H1 (cell line): ENCODE measurements at regions not wholly inside any gene's neighbourhood (a gene's known extent, or its start where the extent isn't known, plus 50 kb on each side); places are given as distances from the start of the nearest gene placed in this dataset.

ENCODE experiments used
- CTCF ChIA-PET: fragments of 300-600 bp; sonication (Branson Sonifier 250); formaldehyde crosslinking; loops from one replicate; lab custom pipeline; 2021; ENCODE audit not compliant: partially characterized antibody; lab: Charles Lee
- POLR2A ChIA-PET: fragments of 300-600 bp; sonication (Branson Sonifier 250); formaldehyde crosslinking; loops from one replicate; lab custom pipeline; 2021; ENCODE audit warnings: inconsistent platforms; ENCODE audit not compliant: partially characterized antibody; lab: Charles Lee
- DNase-seq, 2 experiments: peaks; one replicate each; pipeline versions ENCODE4 v3.0.0 to v3.0.0-alpha.2; 2010 to 2022; ENCODE audit warnings: low spot score in 2 of 2, low read depth in 1 of 2, mixed read lengths in 1 of 2
- FAIRE-seq: peaks from 2 replicates; lab custom pipeline; 2011; peaks lifted over from hg19 to GRCh38; lab: Jason Lieb, UNC
- H2AFZ ChIP-seq: 2 replicates; pipeline ENCODE4 v1.8.1; 2012; ENCODE audit warnings: low read length, inconsistent platforms
- H2AK5ac ChIP-seq: 2 replicates; pipeline ENCODE4 v1.6.1; 2013; ENCODE audit warnings: low read depth, low read length
- H2BK120ac ChIP-seq: replicated peaks from 2 replicates; pipeline ENCODE3; 2013; ENCODE audit warnings: low read depth, low read length, inconsistent platforms
- H2BK12ac ChIP-seq: 2 replicates; pipeline ENCODE4 v1.6.1; 2013; ENCODE audit warnings: low read depth, low read length
- H2BK15ac ChIP-seq: 2 replicates; pipeline ENCODE4 v1.6.1; 2013; ENCODE audit warnings: low read length
- H2BK20ac ChIP-seq: 2 replicates; pipeline ENCODE4 v1.6.1; 2013; ENCODE audit warnings: low read length
- H2BK5ac ChIP-seq: 2 replicates; pipeline ENCODE4 v1.6.1; 2013; ENCODE audit warnings: low read depth, low read length
- H3K14ac ChIP-seq: 2 replicates; pipeline ENCODE4 v1.6.1; 2013; ENCODE audit warnings: inconsistent platforms; ENCODE audit not compliant: insufficient read length
- H3K18ac ChIP-seq: 2 replicates; pipeline ENCODE4 v1.6.1; 2013; ENCODE audit warnings: low read length; ENCODE audit errors: extremely low read depth
- H3K23ac ChIP-seq: 2 replicates; pipeline ENCODE4 v1.6.1; 2013; ENCODE audit warnings: inconsistent platforms; ENCODE audit not compliant: insufficient read length
- H3K23me2 ChIP-seq: 2 replicates; pipeline ENCODE4 v1.6.1; 2013; ENCODE audit warnings: low read depth, low read length
- H3K27ac ChIP-seq: 2 replicates; pipeline ENCODE4 v1.6.1; 2011; ENCODE audit warnings: low read depth, low read length, inconsistent platforms
- H3K27me3 ChIP-seq, 4 experiments: replicated peaks in 1 of 4; 1 replicate in 1 of 4; 2 replicates in 3 of 4; pipeline versions ENCODE4 v1.6.1 to v1.8.1; 2011 to 2013; ENCODE audit warnings: low read length in 3 of 4, mild to moderate bottlenecking in 3 of 4, inconsistent platforms in 2 of 4, mixed read lengths in 2 of 4, moderate library complexity in 1 of 4; ENCODE audit not compliant: control insufficient read depth in 3 of 4, insufficient read depth in 3 of 4; ENCODE audit errors: extremely low read depth in 1 of 4
- H3K36me3 ChIP-seq, 4 experiments: 2 replicates each; pipeline versions ENCODE4 v1.6.1 to v1.8.1; 2011 to 2013; ENCODE audit warnings: mild to moderate bottlenecking in 4 of 4, low read length in 3 of 4, moderate library complexity in 2 of 4, control low read depth in 1 of 4, inconsistent platforms in 1 of 4; ENCODE audit not compliant: insufficient read depth in 4 of 4, control insufficient read depth in 2 of 4
- H3K4ac ChIP-seq: replicated peaks from 2 replicates; pipeline ENCODE3; 2013; ENCODE audit warnings: low read length, low read depth, mixed read lengths, inconsistent platforms; ENCODE audit not compliant: insufficient read length
- H3K4me1 ChIP-seq, 4 experiments: replicated peaks in 1 of 4; 1 replicate in 1 of 4; 2 replicates in 3 of 4; pipeline versions ENCODE4 v1.6.1 to v1.8.1; 2011 to 2013; ENCODE audit warnings: low read length in 3 of 4, inconsistent platforms in 2 of 4, mixed read lengths in 1 of 4; ENCODE audit not compliant: insufficient read depth in 4 of 4, control insufficient read depth in 3 of 4
- H3K4me2 ChIP-seq, 2 experiments: 2 replicates each; pipeline versions ENCODE4 v1.6.1 to v1.8.1; 2011 to 2013; ENCODE audit warnings: low read depth in 2 of 2, low read length in 2 of 2, control low read depth in 1 of 2, inconsistent platforms in 1 of 2, mild to moderate bottlenecking in 1 of 2; ENCODE audit not compliant: insufficient read depth in 1 of 2
- H3K4me3 ChIP-seq, 4 experiments: fragments of 200-600, 300-600 bp in 1 of 4; sonication (generic), shearing (Covaris generic), sonication (Bioruptor Twin) in 1 of 4; 2 replicates each; pipeline versions ENCODE4 v1.5.1 to v1.8.1; 2011 to 2016; ENCODE audit warnings: low read length in 4 of 4, low read depth in 3 of 4, control low read depth in 2 of 4, inconsistent platforms in 2 of 4, mild to moderate bottlenecking in 2 of 4, mixed read lengths in 1 of 4, moderate library complexity in 1 of 4; ENCODE audit not compliant: insufficient read depth in 2 of 4; ENCODE audit errors: extremely low read depth in 1 of 4
- H3K56ac ChIP-seq: replicated peaks from 2 replicates; pipeline ENCODE3; 2013; ENCODE audit warnings: low read depth, mild to moderate bottlenecking, mixed read lengths, low read length, inconsistent platforms; ENCODE audit not compliant: insufficient read length
- H3K79me1 ChIP-seq: 2 replicates; pipeline ENCODE4 v1.6.1; 2013; ENCODE audit warnings: low read depth, low read length, control low read depth
- H3K79me2 ChIP-seq, 2 experiments: 2 replicates each; pipeline versions ENCODE4 v1.6.1 to v1.8.1; 2012 to 2013; ENCODE audit warnings: low read length in 2 of 2, mild to moderate bottlenecking in 2 of 2, inconsistent platforms in 1 of 2; ENCODE audit not compliant: insufficient read depth in 2 of 2, control insufficient read depth in 1 of 2
- H3K9ac ChIP-seq, 4 experiments: replicated peaks in 1 of 4; 1 replicate in 1 of 4; 2 replicates in 3 of 4; pipeline versions ENCODE4 v1.6.1 to v1.8.1; 2011 to 2013; ENCODE audit warnings: low read depth in 3 of 4, low read length in 3 of 4, control low read depth in 2 of 4, mild to moderate bottlenecking in 2 of 4, moderate library complexity in 2 of 4, inconsistent platforms in 1 of 4; ENCODE audit errors: extremely low read depth in 1 of 4
- H3K9me3 ChIP-seq, 2 experiments: 2 replicates each; pipeline versions ENCODE4 v1.6.1 to v1.8.1; 2012 to 2013; ENCODE audit warnings: mild to moderate bottlenecking in 2 of 2, moderate library complexity in 2 of 2, control low read depth in 1 of 2, inconsistent platforms in 1 of 2, low read depth in 1 of 2, low read length in 1 of 2, mixed read lengths in 1 of 2; ENCODE audit not compliant: insufficient read depth in 2 of 2
- H4K20me1 ChIP-seq, 2 experiments: replicated peaks in 1 of 2; 2 replicates each; pipeline versions ENCODE3 to v1.8.1; 2011 to 2013; ENCODE audit warnings: inconsistent platforms in 2 of 2, low read length in 2 of 2, mild to moderate bottlenecking in 1 of 2; ENCODE audit not compliant: insufficient read depth in 2 of 2, control insufficient read depth in 1 of 2
- H4K5ac ChIP-seq: 2 replicates; pipeline ENCODE4 v1.6.1; 2013; ENCODE audit warnings: low read length, low read depth, mixed read lengths, inconsistent platforms; ENCODE audit not compliant: insufficient read length
- H4K8ac ChIP-seq: 2 replicates; pipeline ENCODE4 v1.8.0; 2013; ENCODE audit warnings: mild to moderate bottlenecking, moderate library complexity, low read length, inconsistent platforms; ENCODE audit not compliant: insufficient read depth; ENCODE audit errors: extremely low read depth
- H4K91ac ChIP-seq: replicated peaks from 2 replicates; pipeline ENCODE3; 2013; ENCODE audit warnings: low read length, mixed read lengths, inconsistent platforms; ENCODE audit not compliant: insufficient read length
- BCL11A ChIP-seq, 2 experiments: IDR thresholded peaks; one replicate each; pipeline ENCODE4 v1.6.1; 2011; ENCODE audit warnings: low read depth in 2 of 2, low read length in 2 of 2, mild to moderate bottlenecking in 2 of 2
- CBX8 ChIP-seq: fragments of 300-800, 300-1000 bp; sonication (generic); IDR thresholded peaks from 2 replicates; pipeline ENCODE4 v1.7.1; 2016; ENCODE audit warnings: low read depth, low read length, borderline replicate concordance
- NRF1 ChIP-seq: IDR thresholded peaks from 2 replicates; pipeline ENCODE4 v1.6.1; 2011; ENCODE audit warnings: mild to moderate bottlenecking, low read depth, low read length, improper control_type of control experiment
- POLR2AphosphoS5 ChIP-seq: IDR thresholded peaks from 2 replicates; pipeline ENCODE4 v1.6.1; 2011; ENCODE audit warnings: low read depth, low read length
- RNF2 ChIP-seq: fragments of 200-900, 300-1000 bp; sonication (generic); IDR thresholded peaks from 2 replicates; pipeline ENCODE4 v1.7.1; 2016; ENCODE audit warnings: borderline replicate concordance, low read depth, mild to moderate bottlenecking, antibody characterized with exemption, low read length; ENCODE audit not compliant: poor library complexity, severe bottlenecking; ENCODE audit errors: missing control alignments
- SP4 ChIP-seq: IDR thresholded peaks from 2 replicates; pipeline ENCODE4 v1.6.1; 2012; ENCODE audit warnings: low read length, inconsistent platforms
- TBP ChIP-seq: IDR thresholded peaks from 2 replicates; pipeline ENCODE4 v1.6.1; 2011; ENCODE audit warnings: low read depth, low read length, improper control_type of control experiment
- TF ChIP-seq, protein P1 (sequence below), 3 experiments: IDR thresholded peaks; 1 replicate in 2 of 3; 2 replicates in 1 of 3; pipeline versions ENCODE4 v1.5.1 to v1.6.1; 2011; ENCODE audit warnings: low read length in 3 of 3, mild to moderate bottlenecking in 3 of 3, inconsistent platforms in 2 of 3, low read depth in 1 of 3, moderate library complexity in 1 of 3; ENCODE audit not compliant: insufficient read depth in 1 of 3; ENCODE audit errors: control extremely low read depth in 1 of 3
- TF ChIP-seq, protein P2 (sequence below): IDR thresholded peaks from 2 replicates; pipeline ENCODE4 v1.6.1; 2011; ENCODE audit warnings: low read depth, mild to moderate bottlenecking, low read length; ENCODE audit not compliant: insufficient read depth
- TF ChIP-seq, protein P3 (sequence below): IDR thresholded peaks from 2 replicates; pipeline ENCODE4 v1.6.1; 2012; ENCODE audit warnings: inconsistent platforms

DNA sequence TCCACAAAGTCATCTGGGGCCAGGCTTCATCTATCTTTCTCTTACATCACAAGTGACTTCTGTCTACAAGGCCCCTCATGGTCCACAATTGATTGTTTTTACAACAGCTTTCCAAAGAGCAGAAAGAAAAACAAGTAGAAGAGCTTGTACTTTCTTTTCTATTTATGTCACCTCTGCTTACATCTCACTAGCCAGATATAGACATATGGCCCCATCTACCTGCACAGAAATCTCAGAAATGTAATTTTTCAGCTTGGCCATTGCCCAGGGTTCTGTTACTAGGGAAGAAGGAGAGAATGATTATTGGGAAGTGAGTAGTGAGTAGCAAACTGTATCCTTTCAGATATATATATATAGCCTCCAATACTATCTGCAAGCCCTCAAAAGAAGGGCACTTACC lies 210.5 kb upstream of the PLEKHG7 start:
- no peak overlapping the region for H2BK20ac ChIP-seq
- peaks cover 0 to 3% (median 0%) of the 10 kb centered on the region in 4 experiments; a peak in 1 of 7 replicates for H3K4me1 ChIP-seq
- H2BK15ac ChIP-seq, result no peak overlapping the region
- H3K4me2 ChIP-seq, result no peak overlapping the region
- no peak overlapping the region for H3K4ac ChIP-seq
- no peak overlapping the region for H2BK5ac ChIP-seq
- no peak overlapping the region for H3K18ac ChIP-seq
- no peak overlapping the region for H3K14ac ChIP-seq
- H3K9me3 ChIP-seq, result no peaks in the 10 kb centered on the region
- H3K79me1 ChIP-seq, result no peaks in the 10 kb centered on the region
- H2AFZ ChIP-seq, result no peak overlapping the region
- FAIRE-seq (no peak), DNase-seq (no peak)
- no peak overlapping the region for H3K4me3 ChIP-seq
- H2AK5ac ChIP-seq, result no peak overlapping the region
- no peak overlapping the region for H3K27ac ChIP-seq
- no peaks in the 10 kb centered on the region for H3K36me3 ChIP-seq
- H3K23me2 ChIP-seq, result no peaks in the 10 kb centered on the region
- H3K56ac ChIP-seq, result no peak overlapping the region
- no peak overlapping the region for H4K8ac ChIP-seq
- H4K91ac ChIP-seq, result no peak overlapping the region
- H3K79me2 ChIP-seq, result no peaks in the 10 kb centered on the region
- H2BK120ac ChIP-seq, result no peak overlapping the region
- POLR2A ChIA-PET, result no interaction called here
- H4K5ac ChIP-seq, result no peak overlapping the region
- no peaks in the 10 kb centered on the region for H4K20me1 ChIP-seq
- H3K23ac ChIP-seq, result no peak overlapping the region
- H3K27me3 ChIP-seq, result no peaks in the 10 kb centered on the region
- H3K9ac ChIP-seq, result no peak overlapping the region
- CTCF ChIA-PET, result interaction anchor here (4.0 kb wide), 1 partner anchor 11 kb away, joined by 17 read pairs; no protein-coding TSS in a partner anchor
- no peak overlapping the region for H2BK12ac ChIP-seq
- TF ChIP-seq NRF1 (no peak), POLR2AphosphoS5 (no peak), RNF2 (no peak), CBX8 (no peak), TBP (no peak), BCL11A (IDR thresholded peaks at IDR 0.05; ENCODE audit: low read depth in 2 of 2, low read length in 2 of 2) (no peak), SP4 (no peak)
- TF ChIP-seq, protein P1, sequence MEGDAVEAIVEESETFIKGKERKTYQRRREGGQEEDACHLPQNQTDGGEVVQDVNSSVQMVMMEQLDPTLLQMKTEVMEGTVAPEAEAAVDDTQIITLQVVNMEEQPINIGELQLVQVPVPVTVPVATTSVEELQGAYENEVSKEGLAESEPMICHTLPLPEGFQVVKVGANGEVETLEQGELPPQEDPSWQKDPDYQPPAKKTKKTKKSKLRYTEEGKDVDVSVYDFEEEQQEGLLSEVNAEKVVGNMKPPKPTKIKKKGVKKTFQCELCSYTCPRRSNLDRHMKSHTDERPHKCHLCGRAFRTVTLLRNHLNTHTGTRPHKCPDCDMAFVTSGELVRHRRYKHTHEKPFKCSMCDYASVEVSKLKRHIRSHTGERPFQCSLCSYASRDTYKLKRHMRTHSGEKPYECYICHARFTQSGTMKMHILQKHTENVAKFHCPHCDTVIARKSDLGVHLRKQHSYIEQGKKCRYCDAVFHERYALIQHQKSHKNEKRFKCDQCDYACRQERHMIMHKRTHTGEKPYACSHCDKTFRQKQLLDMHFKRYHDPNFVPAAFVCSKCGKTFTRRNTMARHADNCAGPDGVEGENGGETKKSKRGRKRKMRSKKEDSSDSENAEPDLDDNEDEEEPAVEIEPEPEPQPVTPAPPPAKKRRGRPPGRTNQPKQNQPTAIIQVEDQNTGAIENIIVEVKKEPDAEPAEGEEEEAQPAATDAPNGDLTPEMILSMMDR (IDR thresholded peaks at IDR 0.05; ENCODE audit: control extremely low read depth in 1 of 3, insufficient read depth in 1 of 3, low read depth in 1 of 3, low read length in 3 of 3), result no peak
- TF ChIP-seq, protein P2, sequence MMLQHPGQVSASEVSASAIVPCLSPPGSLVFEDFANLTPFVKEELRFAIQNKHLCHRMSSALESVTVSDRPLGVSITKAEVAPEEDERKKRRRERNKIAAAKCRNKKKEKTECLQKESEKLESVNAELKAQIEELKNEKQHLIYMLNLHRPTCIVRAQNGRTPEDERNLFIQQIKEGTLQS, result no peak
- TF ChIP-seq, protein P3, sequence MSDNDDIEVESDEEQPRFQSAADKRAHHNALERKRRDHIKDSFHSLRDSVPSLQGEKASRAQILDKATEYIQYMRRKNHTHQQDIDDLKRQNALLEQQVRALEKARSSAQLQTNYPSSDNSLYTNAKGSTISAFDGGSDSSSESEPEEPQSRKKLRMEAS, result no peak
